ENCODE measurements at regions not wholly inside any gene's neighbourhood (a gene's known extent, or its start where the extent isn't known, plus 50 kb on each side); places are given as distances from the start of the nearest gene placed in this dataset.

- Histone ChIP-seq H3K27ac (no peak overlapping the region), H3K9me3 (no peaks in the 10 kb centered on the region), H3K36me3 (no peaks in the 10 kb centered on the region), H3K4me1 (replicated peaks) (no peaks in the 10 kb centered on the region), H3K27me3 (replicated peaks; ENCODE audit: insufficient read depth) (no peaks in the 10 kb centered on the region), H3K4me3 (no peak overlapping the region)
- no peak for DNase-seq (ENCODE audit: low spot score)
- intact Hi-C loops (cut with DNase I) = no loop called here
- TF ChIP-seq, protein P1, sequence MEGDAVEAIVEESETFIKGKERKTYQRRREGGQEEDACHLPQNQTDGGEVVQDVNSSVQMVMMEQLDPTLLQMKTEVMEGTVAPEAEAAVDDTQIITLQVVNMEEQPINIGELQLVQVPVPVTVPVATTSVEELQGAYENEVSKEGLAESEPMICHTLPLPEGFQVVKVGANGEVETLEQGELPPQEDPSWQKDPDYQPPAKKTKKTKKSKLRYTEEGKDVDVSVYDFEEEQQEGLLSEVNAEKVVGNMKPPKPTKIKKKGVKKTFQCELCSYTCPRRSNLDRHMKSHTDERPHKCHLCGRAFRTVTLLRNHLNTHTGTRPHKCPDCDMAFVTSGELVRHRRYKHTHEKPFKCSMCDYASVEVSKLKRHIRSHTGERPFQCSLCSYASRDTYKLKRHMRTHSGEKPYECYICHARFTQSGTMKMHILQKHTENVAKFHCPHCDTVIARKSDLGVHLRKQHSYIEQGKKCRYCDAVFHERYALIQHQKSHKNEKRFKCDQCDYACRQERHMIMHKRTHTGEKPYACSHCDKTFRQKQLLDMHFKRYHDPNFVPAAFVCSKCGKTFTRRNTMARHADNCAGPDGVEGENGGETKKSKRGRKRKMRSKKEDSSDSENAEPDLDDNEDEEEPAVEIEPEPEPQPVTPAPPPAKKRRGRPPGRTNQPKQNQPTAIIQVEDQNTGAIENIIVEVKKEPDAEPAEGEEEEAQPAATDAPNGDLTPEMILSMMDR (IDR thresholded peaks at IDR 0.05) = no peak
- TF ChIP-seq POLR2A (IDR thresholded peaks at IDR 0.05) (no peak), POLR2AphosphoS5 (IDR thresholded peaks at IDR 0.05) (no peak)
Measured at GRCh38 chr5:28104080-28104479, 1065.7 kb upstream of the CDH9 start.

DNA sequence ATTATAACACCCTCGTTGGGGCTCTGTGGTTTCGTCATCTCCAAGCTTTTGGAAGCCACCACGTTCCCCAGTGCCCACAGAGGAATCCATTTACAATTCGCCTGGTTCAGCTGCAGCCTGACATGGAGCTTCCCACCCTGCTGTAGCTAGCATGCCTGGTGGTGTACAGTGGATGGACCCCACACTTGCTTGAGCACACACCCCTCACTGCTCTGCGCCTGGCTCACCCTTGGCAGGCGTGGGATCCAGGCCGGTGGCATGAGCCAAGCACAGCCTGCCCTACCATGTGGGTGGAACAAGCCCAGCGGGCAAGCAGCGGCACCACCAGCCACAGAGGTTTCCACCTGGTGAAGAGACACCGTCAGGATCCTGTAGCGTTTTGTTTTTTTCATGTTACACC lies 1045.7 kb upstream of the CDH9 start:
- Histone ChIP-seq H3K4me3 (no peak overlapping the region), H3K27me3 (replicated peaks; ENCODE audit: insufficient read depth) (no peaks in the 10 kb centered on the region), H3K9me3 (no peaks in the 10 kb centered on the region), H3K4me1 (replicated peaks) (no peaks in the 10 kb centered on the region), H3K27ac (no peak overlapping the region), H3K36me3 (no peaks in the 10 kb centered on the region)
- TF ChIP-seq, protein P1 (IDR thresholded peaks at IDR 0.05) = no peak
- TF ChIP-seq POLR2A (IDR thresholded peaks at IDR 0.05) = no peak
- no peak for TF ChIP-seq POLR2AphosphoS5 (IDR thresholded peaks at IDR 0.05)
- no peak for DNase-seq (ENCODE audit: low spot score)
- 96% methylated on average over 11 of the region's 11 CpGs for WGBS
- intact Hi-C loops (cut with DNase I) = no loop called here

- DNase-seq (ENCODE audit: low spot score) = no peak
- intact Hi-C loops (cut with DNase I) = no loop called here
- Histone ChIP-seq H3K36me3 (no peaks in the 10 kb centered on the region), H3K27ac (no peak overlapping the region), H3K4me3 (no peak overlapping the region), H3K9me3 (no peaks in the 10 kb centered on the region), H3K27me3 (replicated peaks; ENCODE audit: insufficient read depth) (no peaks in the 10 kb centered on the region), H3K4me1 (replicated peaks) (no peaks in the 10 kb centered on the region)
- TF ChIP-seq POLR2AphosphoS5 (IDR thresholded peaks at IDR 0.05) (no peak), POLR2A (IDR thresholded peaks at IDR 0.05) (no peak)
- TF ChIP-seq, protein P1 (IDR thresholded peaks at IDR 0.05) = no peak
- 92% methylated on average over 3 of the region's 3 CpGs for WGBS
Measured at GRCh38 chr5:28082610-28083009, 1044.2 kb upstream of the CDH9 start.

DNA sequence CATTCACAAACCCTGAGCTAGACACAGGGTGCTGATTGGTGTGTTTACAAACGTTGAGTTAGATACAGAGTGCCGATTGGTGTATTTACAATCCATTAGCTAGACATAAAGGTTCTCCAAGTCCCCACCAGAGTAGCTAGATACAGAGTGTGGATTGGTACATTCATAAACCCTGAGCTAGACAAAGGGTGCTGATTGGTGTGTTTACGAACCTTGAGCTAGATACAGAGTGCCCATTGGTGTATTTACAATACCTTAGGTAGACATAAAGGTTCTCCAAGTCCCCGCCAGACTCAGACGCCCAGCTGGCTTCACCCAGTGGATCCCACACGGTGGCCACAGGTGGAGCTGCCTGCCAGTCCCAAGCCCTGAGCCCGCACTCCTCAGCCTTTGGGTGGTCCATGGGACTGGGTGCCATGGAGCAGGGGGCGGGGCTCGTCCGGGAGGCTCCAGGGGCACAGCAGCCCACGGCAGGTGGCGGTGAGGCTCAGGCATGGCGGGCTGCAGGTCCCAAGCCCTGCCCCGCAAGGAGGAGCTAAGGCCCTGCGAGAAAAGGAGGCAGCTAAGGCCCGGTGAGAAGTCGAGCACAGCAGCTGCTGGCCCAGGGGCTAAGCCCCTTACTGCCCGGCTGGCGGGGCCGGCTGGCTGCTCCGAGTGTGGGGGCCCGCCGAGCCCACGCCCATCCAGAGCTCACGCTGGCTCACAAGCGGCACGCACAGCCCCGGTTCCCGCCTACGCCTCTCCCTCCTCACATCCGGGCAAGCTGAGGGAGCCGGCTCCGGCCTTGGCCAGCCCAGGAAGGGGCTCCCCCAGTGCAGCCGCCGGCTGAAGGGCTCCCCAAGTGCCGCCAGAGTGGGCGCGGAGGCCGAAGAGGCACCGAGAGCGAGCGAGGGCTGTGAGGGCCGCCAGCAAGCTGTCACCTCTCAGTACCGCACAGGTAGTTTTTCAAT lies 1039.2 kb upstream of the CDH9 start:
- TF ChIP-seq POLR2A (IDR thresholded peaks at IDR 0.05) (no peak), POLR2AphosphoS5 (IDR thresholded peaks at IDR 0.05) (no peak)
- TF ChIP-seq, protein P1 (IDR thresholded peaks at IDR 0.05) = no peak
- H3K36me3 ChIP-seq = no peaks in the 10 kb centered on the region
- H3K4me3 ChIP-seq = no peak overlapping the region
- no peaks in the 10 kb centered on the region for H3K4me1 ChIP-seq (replicated peaks)
- no peaks in the 10 kb centered on the region for H3K9me3 ChIP-seq
- 95% methylated on average over 42 of the region's 44 CpGs for WGBS
- no peak for DNase-seq (ENCODE audit: low spot score)
- intact Hi-C loops (cut with DNase I) = no loop called here
- H3K27me3 ChIP-seq (replicated peaks; ENCODE audit: insufficient read depth) = no peaks in the 10 kb centered on the region
- no peak overlapping the region for H3K27ac ChIP-seq

- 93% methylated on average over 3 of the region's 3 CpGs for WGBS
- Histone ChIP-seq H3K4me1 (replicated peaks) (no peaks in the 10 kb centered on the region), H3K9me3 (no peaks in the 10 kb centered on the region), H3K27me3 (replicated peaks; ENCODE audit: insufficient read depth) (no peaks in the 10 kb centered on the region), H3K4me3 (no peak overlapping the region), H3K27ac (no peak overlapping the region), H3K36me3 (no peaks in the 10 kb centered on the region)
- intact Hi-C loops (cut with DNase I) = no loop called here
- DNase-seq (ENCODE audit: low spot score) = no peak
- TF ChIP-seq, protein P1 (IDR thresholded peaks at IDR 0.05) = no peak
- no peak for TF ChIP-seq POLR2A (IDR thresholded peaks at IDR 0.05)
- no peak for TF ChIP-seq POLR2AphosphoS5 (IDR thresholded peaks at IDR 0.05)
Measured at GRCh38 chr5:28066856-28067255, 1028.5 kb upstream of the CDH9 start.

All from prostate gland (tissue), 2 donors.